ENCODE measurements at regions not wholly inside any gene's neighbourhood (a gene's known extent, or its start where the extent isn't known, plus 50 kb on each side); places are given as distances from the start of the nearest gene placed in this dataset.

GRCh38 chr2:220410296-220410695 is 782.9 kb downstream of the SLC4A3 start:
- Histone ChIP-seq H4K20me1 (ENCODE audit: control insufficient read depth, insufficient read depth, insufficient read length) (no peaks in the 10 kb centered on the region), H3K18ac (ENCODE audit: insufficient read length, low read depth, low read length) (no peak overlapping the region), H3K23me2 (ENCODE audit: insufficient read length, low read depth, low read length, poor library complexity, severe bottlenecking) (no peaks in the 10 kb centered on the region), H4K8ac (replicated peaks; ENCODE audit: insufficient read length, low read depth, low read length) (no peak overlapping the region), H2BK20ac (ENCODE audit: low read depth, low read length, poor library complexity, severe bottlenecking) (no peak overlapping the region), H3K79me1 (ENCODE audit: insufficient read depth, low read depth, low read length, poor library complexity, severe bottlenecking) (no peaks in the 10 kb centered on the region), H3K9ac (ENCODE audit: extremely low read depth, insufficient read length, low read length) (no peak overlapping the region), H2AK5ac (ENCODE audit: insufficient read length, low read length) (no peak overlapping the region), H3K4me1 (ENCODE audit: insufficient read depth, low read length) (no peaks in the 10 kb centered on the region), H4K5ac (ENCODE audit: insufficient read length, low read depth, low read length) (no peak overlapping the region), H2BK15ac (ENCODE audit: low read depth, low read length) (no peak overlapping the region), H3K56ac (ENCODE audit: insufficient read length, low read depth, low read length) (no peak overlapping the region), H3K79me2 (ENCODE audit: insufficient read depth, low read length) (no peaks in the 10 kb centered on the region), H4K91ac (ENCODE audit: insufficient read length, low read depth, low read length) (no peak overlapping the region), H2BK120ac (ENCODE audit: low read depth, low read length, poor library complexity, severe bottlenecking) (no peak overlapping the region), H2BK12ac (ENCODE audit: insufficient read length, low read depth, low read length) (no peak overlapping the region), H3K4ac (ENCODE audit: low read depth, low read length) (no peak overlapping the region), H2BK5ac (ENCODE audit: insufficient read length, low read length) (no peak overlapping the region), H3K14ac (ENCODE audit: insufficient read depth, low read length) (no peak overlapping the region), H3K27ac (ENCODE audit: insufficient read length, low read depth, low read length) (no peak overlapping the region), H3K4me2 (ENCODE audit: insufficient read depth, insufficient read length, low read length) (no peak overlapping the region), H3K23ac (ENCODE audit: insufficient read length, low read depth, low read length) (no peak overlapping the region), H3K9me3 (ENCODE audit: control insufficient read depth, low read depth, low read length) (no peaks in the 10 kb centered on the region), H3K27me3 (ENCODE audit: insufficient read depth, low read length) (no peaks in the 10 kb centered on the region), H3T11ph (ENCODE audit: low read length) (no peak overlapping the region), H2AFZ (ENCODE audit: low read length) (no peak overlapping the region)
- Mint-ChIP-seq H3K27ac (no peak overlapping the region), H3K27me3 (ENCODE audit: low read depth) (no peaks in the 10 kb centered on the region), H3K9me3 (peaks cover 38 to 58% of the 10 kb centered on the region in 2 experiments), H3K4me1 (no peaks in the 10 kb centered on the region), H3K4me3 (no peak overlapping the region), H3K36me3 (ENCODE audit: insufficient read depth in 1 of 3, low read depth in 3 of 3) (peaks cover 28 to 46% (median 29%) of the 10 kb centered on the region in 3 experiments)
- no peak for DNase-seq
- WGBS (ENCODE audit: extremely low coverage, insufficient read length, low lambda C conversion rate) = no CpG with 5 or more reads among the region's 1 CpG
- no peak for TF ChIP-seq CTCF (conservative IDR thresholded peaks at IDR 0.05)
